ENCODE measurements at regions not wholly inside any gene's neighbourhood (a gene's known extent, or its start where the extent isn't known, plus 50 kb on each side); places are given as distances from the start of the nearest gene placed in this dataset.

DNA sequence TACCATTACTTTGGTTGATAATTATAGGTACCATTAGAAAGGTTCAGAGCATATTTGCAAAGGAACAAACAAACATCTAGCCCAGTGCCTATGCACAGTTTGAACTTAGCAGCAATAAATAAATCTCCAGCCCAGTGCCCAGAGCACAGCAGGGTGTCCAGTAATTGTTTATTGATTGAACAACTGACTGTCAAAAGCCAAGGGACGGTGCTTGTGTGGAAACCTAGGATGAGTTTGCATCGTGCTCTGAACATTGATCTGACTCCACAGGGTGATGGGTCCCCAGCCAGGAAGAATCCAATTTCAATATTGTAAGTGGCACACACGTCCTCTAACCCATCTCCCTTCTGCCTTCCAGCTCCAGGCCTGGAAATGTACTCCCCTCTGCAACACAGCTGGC, 625.5 kb upstream of the C16orf82 start:
- TF ChIP-seq, protein P1, sequence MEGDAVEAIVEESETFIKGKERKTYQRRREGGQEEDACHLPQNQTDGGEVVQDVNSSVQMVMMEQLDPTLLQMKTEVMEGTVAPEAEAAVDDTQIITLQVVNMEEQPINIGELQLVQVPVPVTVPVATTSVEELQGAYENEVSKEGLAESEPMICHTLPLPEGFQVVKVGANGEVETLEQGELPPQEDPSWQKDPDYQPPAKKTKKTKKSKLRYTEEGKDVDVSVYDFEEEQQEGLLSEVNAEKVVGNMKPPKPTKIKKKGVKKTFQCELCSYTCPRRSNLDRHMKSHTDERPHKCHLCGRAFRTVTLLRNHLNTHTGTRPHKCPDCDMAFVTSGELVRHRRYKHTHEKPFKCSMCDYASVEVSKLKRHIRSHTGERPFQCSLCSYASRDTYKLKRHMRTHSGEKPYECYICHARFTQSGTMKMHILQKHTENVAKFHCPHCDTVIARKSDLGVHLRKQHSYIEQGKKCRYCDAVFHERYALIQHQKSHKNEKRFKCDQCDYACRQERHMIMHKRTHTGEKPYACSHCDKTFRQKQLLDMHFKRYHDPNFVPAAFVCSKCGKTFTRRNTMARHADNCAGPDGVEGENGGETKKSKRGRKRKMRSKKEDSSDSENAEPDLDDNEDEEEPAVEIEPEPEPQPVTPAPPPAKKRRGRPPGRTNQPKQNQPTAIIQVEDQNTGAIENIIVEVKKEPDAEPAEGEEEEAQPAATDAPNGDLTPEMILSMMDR (IDR thresholded peaks at IDR 0.05; ENCODE audit: borderline replicate concordance, extremely low read depth, low read length, poor library complexity, severe bottlenecking), result no peak
- TF ChIP-seq EZH2 (IDR thresholded peaks at IDR 0.05; ENCODE audit: borderline replicate concordance, low read depth, low read length, severe bottlenecking), result no peak

Data from DND-41 (cell line).